Astrocyte of the cerebellum (primary cell): ENCODE measurements at regions not wholly inside any gene's neighbourhood (a gene's known extent, or its start where the extent isn't known, plus 50 kb on each side); places are given as distances from the start of the nearest gene placed in this dataset.

Source experiments
- DNase-seq: peaks from one replicate; pipeline ENCODE4 v3.0.0-alpha.2; 2011; ENCODE audit warnings: low read depth
- H3K4me3 ChIP-seq: 2 replicates; pipeline ENCODE4 v1.5.1; 2011; ENCODE audit warnings: mild to moderate bottlenecking, low read depth, low read length, moderate library complexity
- in situ Hi-C: cut with HindIII; loops from 2 replicates; pipeline ENCODE4 v1.10.0; 2017; ENCODE audit warnings: low sequenced_read_pairs
- TF ChIP-seq, protein P1 (sequence below): IDR thresholded peaks from 2 replicates; pipeline ENCODE4 v1.5.1; 2012; ENCODE audit warnings: low read length, low read depth, moderate library complexity, mild to moderate bottlenecking; ENCODE audit errors: missing control alignments

GRCh38 chr2:192877159-192877558 is 682.4 kb upstream of the TMEFF2 start:
- DNase-seq = no peak
- TF ChIP-seq, protein P1, sequence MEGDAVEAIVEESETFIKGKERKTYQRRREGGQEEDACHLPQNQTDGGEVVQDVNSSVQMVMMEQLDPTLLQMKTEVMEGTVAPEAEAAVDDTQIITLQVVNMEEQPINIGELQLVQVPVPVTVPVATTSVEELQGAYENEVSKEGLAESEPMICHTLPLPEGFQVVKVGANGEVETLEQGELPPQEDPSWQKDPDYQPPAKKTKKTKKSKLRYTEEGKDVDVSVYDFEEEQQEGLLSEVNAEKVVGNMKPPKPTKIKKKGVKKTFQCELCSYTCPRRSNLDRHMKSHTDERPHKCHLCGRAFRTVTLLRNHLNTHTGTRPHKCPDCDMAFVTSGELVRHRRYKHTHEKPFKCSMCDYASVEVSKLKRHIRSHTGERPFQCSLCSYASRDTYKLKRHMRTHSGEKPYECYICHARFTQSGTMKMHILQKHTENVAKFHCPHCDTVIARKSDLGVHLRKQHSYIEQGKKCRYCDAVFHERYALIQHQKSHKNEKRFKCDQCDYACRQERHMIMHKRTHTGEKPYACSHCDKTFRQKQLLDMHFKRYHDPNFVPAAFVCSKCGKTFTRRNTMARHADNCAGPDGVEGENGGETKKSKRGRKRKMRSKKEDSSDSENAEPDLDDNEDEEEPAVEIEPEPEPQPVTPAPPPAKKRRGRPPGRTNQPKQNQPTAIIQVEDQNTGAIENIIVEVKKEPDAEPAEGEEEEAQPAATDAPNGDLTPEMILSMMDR = no peak
- in situ Hi-C loops = no loop called here
- no peak overlapping the region for H3K4me3 ChIP-seq

GRCh38 chr2:192876698-192877097 is 682.0 kb upstream of the TMEFF2 start:
- H3K4me3 ChIP-seq = no peak overlapping the region
- DNase-seq = no peak
- TF ChIP-seq, protein P1 = no peak
- in situ Hi-C loops = no loop called here

DNA sequence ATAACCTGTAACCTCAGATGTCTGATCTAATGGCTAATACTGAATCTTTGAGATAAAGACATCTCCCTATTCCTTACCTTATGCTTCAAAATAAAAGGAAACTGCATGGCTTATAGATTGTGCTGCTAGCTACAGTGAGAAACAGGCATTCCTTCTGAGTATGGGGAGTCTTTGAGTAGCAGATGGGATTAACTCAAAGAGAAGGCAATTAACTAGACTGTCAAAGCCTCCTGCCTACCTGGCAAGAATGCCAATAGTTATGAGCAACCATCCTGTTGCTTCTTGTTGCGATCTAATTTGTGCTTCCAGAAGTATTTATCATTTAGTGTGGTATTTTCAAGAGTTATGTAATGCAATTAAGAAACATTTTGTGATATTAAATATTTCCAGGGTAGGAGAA is 660.0 kb upstream of the TMEFF2 start:
- in situ Hi-C loops = no loop called here
- TF ChIP-seq, protein P1 = no peak
- H3K4me3 ChIP-seq = no peak overlapping the region
- DNase-seq = no peak

DNA sequence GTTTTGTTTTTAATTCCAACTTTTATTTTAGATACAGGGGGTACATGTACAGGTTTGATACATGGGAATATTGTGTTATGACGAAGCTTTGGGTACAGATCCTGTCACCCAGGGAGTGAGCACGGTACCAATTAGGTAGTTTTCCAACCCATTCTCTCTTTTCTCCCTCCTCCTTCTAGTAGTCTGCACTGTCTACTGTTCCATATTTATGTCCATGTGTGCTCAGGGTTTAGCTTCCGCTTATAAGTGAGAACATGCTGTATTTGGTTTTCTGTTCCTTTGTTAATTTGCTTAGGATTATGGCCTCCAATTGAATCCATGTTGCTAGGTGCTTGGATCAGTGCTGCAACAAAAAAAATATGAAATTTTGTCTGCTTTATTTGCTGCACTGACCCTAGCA is 659.3 kb upstream of the TMEFF2 start:
- DNase-seq = no peak
- TF ChIP-seq, protein P1 = no peak
- H3K4me3 ChIP-seq = no peak overlapping the region
- in situ Hi-C loops = no loop called here

DNA sequence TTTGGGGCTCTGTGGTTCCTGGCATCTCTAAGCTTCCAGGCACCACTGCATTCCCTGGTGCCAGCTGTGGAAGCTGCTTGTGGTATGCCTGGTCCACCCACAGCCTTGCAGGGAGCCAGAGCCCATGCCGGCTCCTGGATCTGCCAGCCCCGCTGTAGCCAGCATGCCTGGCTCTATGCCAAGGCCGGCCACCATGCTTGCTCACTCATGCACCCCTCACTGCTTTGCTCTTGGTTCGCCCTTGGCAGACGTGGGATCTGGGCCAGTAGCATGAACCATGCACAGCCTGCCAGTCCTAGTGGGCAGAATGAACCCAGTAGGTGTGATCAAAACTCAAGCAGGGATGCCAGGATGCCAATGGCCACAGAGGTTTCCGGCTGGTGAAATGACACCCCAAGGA is 634.2 kb upstream of the TMEFF2 start:
- DNase-seq = no peak
- H3K4me3 ChIP-seq = no peak overlapping the region
- TF ChIP-seq, protein P1 = no peak
- in situ Hi-C loops = no loop called here

DNA sequence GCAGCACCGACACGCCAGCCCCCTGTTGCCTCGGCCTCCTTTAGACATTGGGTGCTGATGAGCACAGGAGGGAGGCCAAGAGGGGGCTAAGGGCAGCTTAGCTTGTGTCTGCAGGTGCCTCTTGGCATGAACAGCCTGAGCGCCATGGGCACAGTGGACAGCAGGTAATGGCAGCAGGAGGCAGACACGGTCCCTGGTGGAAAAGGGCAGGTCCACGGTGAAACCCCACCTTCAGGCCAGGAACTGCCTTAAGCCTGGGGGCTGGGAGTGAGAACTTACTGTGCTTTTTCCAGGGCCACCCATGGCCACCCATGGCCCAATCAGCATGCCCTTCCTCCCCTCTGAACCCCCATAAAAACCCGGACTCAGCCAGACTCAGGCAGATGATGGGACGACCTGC is 633.4 kb upstream of the TMEFF2 start:
- TF ChIP-seq, protein P1 = no peak
- no peak for DNase-seq
- in situ Hi-C loops = no loop called here
- no peak overlapping the region for H3K4me3 ChIP-seq

- DNase-seq = no peak
- in situ Hi-C loops = no loop called here
- no peak overlapping the region for H3K4me3 ChIP-seq
- TF ChIP-seq, protein P1 = no peak
These were observed 633.0 kb upstream of the TMEFF2 start for GRCh38 chr2:192827735-192828134.
